22Rv1 (cell line): ENCODE measurements at regions not wholly inside any gene's neighbourhood (a gene's known extent, or its start where the extent isn't known, plus 50 kb on each side); places are given as distances from the start of the nearest gene placed in this dataset.

Experiments
- H3K27ac ChIP-seq: fragments of 450-650 bp; 2 replicates; pipeline ENCODE4 v1.5.1; 2017
- ZFX ChIP-seq: fragments of 450-650 bp; IDR thresholded peaks from 2 replicates; pipeline ENCODE4 v1.6.1; 2017; ENCODE audit warnings: antibody characterized with exemption, borderline replicate concordance
- TF ChIP-seq, protein P1 (sequence below): fragments of 450-650 bp; IDR thresholded peaks from 2 replicates; pipeline ENCODE4 v1.5.1; 2017; ENCODE audit warnings: mild to moderate bottlenecking

DNA sequence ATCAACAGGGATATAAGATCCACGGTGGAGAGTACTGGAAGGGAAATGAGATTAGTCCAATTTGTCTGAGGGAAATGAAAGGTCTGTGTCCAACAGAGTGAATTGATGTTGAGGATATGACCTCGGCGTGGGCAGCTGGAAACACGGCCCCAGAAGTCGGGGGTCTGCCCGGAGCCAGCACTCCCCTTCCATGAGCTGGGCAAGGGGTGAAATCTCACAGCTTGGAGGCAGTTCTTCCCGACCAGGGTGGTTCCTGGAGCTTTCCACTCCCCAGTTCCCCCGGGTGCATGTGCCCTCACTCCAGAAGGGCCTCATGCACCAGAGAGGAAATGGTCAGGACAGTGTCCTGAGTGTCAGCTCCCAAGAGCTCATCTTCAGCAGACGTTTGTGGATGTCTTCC lies 264.7 kb upstream of the PPP2R2D start:
- H3K27ac ChIP-seq, result no peak overlapping the region

DNA sequence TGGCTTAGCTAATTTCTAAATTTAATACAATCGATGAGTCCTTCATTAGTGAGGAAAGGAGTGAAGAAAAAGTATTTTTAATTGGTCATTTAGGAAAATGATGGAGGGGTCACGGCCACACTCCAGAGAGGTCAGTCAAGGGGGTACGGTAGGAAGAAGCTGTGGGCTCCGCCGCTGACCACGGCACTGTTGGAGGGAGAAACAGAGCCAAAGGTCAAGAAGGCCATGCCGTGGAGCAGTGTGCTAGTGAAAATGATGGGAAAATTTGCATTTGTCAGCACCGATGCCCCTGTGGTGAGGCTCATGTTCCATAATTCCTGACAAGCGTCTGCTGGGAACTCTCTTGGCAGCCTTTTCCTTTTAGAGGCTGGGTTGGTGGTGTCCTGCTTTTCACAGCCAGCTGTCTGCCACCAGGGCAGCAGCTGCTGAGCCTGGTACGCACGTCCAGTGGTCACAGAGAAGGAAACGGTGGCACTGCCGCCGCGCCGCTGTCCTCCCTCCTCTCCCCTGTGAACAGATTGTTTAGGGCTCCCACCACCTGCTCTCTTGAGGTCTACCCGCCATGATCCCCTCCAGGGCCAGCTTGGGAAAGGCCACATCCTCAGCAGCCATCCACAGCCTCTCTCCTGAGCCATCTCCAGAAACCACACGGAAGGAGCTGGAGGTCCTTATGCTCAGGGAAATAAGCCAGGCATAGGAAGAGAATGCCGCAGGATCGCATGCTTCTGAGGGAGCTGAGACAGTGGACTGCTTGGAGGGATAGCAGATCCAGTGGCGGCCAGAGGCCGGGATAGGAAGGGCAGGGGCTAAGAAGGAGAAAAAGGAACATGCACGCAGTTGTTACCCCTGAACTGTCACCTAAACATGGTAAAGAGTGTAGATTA lies 263.7 kb upstream of the PPP2R2D start:
- no peak for TF ChIP-seq ZFX
- TF ChIP-seq, protein P1, sequence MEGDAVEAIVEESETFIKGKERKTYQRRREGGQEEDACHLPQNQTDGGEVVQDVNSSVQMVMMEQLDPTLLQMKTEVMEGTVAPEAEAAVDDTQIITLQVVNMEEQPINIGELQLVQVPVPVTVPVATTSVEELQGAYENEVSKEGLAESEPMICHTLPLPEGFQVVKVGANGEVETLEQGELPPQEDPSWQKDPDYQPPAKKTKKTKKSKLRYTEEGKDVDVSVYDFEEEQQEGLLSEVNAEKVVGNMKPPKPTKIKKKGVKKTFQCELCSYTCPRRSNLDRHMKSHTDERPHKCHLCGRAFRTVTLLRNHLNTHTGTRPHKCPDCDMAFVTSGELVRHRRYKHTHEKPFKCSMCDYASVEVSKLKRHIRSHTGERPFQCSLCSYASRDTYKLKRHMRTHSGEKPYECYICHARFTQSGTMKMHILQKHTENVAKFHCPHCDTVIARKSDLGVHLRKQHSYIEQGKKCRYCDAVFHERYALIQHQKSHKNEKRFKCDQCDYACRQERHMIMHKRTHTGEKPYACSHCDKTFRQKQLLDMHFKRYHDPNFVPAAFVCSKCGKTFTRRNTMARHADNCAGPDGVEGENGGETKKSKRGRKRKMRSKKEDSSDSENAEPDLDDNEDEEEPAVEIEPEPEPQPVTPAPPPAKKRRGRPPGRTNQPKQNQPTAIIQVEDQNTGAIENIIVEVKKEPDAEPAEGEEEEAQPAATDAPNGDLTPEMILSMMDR, result no peak

More for the DNA sequence above, 264.7 kb upstream of the PPP2R2D start:
- TF ChIP-seq ZFX, result no peak
- TF ChIP-seq, protein P1, result no peak

DNA sequence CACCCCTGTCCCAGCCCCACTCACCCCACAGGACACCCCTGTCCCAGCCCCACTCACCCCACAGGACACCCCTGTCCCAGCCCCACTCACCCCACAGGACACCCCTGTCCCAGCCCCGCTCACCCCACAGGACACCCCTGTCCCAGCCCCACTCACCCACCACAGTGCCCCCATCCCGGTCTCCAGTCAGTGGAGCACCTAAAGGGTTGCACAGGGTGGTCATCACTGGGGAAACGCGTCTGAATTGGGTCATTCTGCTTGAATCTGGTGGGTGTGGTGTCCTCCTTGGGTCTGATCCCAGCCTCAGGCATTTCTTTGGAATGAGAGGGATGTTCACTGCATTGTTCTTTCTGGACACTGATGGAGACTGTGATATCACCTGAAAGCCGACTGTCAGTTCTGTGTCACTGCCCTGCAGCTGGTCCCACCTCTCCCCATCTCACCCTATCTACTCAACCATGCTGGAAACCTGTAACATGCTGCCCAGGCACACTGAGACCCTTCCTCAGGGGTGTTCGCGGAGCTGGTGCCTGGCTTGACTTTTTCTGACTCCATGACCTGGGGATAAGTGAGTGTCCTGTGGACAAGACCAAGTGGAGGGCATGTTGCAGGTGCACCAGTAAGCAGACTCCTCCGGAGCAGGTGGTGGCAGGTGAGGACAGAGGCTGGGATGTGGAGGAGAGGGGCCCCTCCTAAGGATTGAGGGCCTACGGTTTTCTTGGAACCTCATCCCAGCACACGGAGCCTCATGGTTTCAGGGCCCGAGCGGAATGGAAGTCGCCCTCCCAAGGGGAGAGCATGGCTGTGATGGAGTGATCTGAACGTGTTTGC lies 262.5 kb upstream of the PPP2R2D start:
- TF ChIP-seq, protein P1, result no peak
- no peak for TF ChIP-seq ZFX
- H3K27ac ChIP-seq, result no peak overlapping the region

More for the DNA sequence above, 263.7 kb upstream of the PPP2R2D start:
- H3K27ac ChIP-seq, result no peak overlapping the region

DNA sequence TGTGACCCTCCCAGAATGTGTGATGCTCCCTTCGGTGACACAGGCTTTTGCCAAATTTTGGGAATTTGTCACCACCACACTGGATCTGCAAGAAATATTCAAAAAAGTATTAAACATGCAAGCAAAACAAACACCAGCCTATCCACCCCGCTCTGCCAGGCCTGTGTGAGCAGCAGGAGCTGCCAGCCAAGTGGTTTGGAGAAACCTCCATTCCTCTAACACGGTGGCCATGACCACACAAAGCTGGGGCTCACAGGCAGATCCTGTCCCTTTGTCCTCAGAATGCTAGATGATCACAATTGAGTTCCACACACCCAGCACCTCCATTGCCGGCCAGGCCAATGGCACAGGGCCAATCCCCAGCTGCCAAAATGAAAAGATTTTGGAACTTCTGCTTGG lies 261.9 kb upstream of the PPP2R2D start:
- no peak overlapping the region for H3K27ac ChIP-seq
- TF ChIP-seq ZFX, result no peak
- TF ChIP-seq, protein P1, result no peak

DNA sequence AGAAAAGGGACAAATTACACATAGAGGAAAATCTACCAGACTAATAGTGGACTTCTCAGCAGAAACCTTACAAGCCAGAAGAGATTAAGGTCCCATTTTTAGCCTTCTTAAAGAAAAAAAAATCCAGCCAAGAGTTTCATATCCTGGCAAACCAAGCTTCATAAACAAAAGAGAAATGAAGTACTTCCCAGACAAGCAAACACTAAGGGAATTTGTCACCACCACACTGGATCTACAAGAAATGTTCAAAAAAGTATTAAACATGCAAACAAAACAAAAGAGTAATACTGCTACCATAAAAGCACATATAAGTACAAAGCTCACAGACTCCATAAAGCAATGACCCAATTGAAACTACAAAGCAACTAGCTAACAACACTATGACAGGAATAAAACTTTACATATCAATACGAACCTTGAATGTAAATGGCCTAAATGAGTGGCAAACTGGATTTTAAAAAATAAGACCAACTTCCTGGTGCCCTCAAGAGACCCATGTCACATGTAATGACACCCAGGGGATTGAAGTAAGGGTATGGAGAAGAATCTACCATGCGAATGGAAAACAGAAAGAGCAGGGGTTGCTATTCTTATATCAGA lies 260.7 kb upstream of the PPP2R2D start:
- TF ChIP-seq, protein P1, result no peak
- no peak for TF ChIP-seq ZFX

DNA sequence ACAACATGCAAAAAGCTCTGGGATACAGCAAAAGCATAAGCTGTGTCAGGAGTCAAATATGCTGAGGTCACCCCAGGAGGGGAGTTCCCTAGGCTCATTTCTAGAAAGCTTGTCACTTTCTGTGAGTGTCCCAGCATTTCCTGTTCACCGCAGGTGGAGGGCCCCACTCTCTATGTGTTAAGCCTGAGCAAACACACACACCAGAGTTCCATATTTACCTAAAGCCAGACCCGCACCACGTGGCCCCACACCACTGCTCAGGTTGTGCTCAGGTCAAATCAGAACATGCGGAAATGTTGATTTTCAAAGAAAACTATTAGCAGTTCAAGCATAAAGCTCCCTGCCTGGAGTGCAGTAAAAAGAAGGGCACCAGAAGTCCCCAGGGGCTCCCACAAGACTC lies 259.6 kb upstream of the PPP2R2D start:
- H3K27ac ChIP-seq, result no peak overlapping the region
- no peak for TF ChIP-seq ZFX
- TF ChIP-seq, protein P1, result no peak

More for the DNA sequence above, 260.7 kb upstream of the PPP2R2D start:
- no peak overlapping the region for H3K27ac ChIP-seq
